ENCODE measurements at regions not wholly inside any gene's neighbourhood (a gene's known extent, or its start where the extent isn't known, plus 50 kb on each side); places are given as distances from the start of the nearest gene placed in this dataset.

DNA sequence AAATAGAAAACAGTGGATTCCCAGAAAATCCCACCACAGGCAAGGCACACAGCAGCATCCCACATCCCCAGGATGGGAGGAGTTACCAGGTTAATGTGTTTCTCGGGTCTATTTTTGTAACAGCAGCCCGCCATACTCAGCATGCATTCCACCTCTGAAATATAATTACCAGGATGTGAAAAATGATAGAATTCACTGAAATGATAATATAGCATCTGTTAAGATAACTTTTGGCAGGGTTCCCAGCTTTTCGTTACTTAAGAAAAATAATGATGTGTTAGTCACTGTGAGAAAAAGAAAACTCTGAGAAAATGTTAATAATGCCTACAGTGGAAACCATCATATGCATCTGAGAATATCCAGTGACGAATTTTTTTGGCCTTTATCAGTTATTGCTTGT, 87.1 kb downstream of the VCX2 start:
- TF ChIP-seq CTCF (IDR thresholded peaks at IDR 0.05) (no peak), ZFX (IDR thresholded peaks at IDR 0.05; ENCODE audit: borderline replicate concordance) (no peak)
